ENCODE measurements at regions not wholly inside any gene's neighbourhood (a gene's known extent, or its start where the extent isn't known, plus 50 kb on each side); places are given as distances from the start of the nearest gene placed in this dataset.

DNA sequence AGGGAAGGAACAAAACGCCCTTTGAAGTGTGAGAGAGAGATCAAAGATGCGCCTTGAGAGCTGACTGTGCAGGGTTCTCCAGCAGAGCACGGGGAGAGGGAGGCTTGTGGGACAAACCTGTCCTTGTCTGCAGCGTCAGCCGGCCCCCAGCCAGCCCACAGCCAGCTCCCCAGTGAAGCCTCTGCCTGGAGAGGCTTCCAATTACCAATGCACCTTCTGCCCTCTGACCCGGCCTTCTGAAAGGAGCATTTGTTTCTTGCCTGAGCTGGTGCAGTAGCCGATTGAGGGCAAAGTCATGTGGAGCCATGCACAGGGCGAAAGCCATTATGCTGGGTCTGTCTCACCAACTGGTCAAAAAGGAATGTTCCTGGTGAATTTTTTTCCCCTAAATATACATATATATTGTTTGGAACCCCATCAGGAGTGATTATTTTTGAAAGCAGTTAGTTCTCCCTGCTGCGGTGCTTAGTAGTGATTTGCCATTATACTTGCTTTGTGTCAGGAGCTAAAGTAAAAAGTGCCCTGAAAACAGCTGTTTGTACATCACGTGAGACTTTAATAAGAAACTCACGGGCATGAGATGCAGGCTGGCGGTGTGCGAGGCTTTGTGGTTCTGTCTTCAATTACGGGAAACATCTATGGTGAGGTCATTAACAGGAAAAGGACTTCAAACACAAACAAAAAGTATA, 268.6 kb downstream of the KLF6 start:
- TF ChIP-seq, protein P1, sequence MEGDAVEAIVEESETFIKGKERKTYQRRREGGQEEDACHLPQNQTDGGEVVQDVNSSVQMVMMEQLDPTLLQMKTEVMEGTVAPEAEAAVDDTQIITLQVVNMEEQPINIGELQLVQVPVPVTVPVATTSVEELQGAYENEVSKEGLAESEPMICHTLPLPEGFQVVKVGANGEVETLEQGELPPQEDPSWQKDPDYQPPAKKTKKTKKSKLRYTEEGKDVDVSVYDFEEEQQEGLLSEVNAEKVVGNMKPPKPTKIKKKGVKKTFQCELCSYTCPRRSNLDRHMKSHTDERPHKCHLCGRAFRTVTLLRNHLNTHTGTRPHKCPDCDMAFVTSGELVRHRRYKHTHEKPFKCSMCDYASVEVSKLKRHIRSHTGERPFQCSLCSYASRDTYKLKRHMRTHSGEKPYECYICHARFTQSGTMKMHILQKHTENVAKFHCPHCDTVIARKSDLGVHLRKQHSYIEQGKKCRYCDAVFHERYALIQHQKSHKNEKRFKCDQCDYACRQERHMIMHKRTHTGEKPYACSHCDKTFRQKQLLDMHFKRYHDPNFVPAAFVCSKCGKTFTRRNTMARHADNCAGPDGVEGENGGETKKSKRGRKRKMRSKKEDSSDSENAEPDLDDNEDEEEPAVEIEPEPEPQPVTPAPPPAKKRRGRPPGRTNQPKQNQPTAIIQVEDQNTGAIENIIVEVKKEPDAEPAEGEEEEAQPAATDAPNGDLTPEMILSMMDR (IDR thresholded peaks at IDR 0.05), result no peak
- no peak for TF ChIP-seq POLR2A (IDR thresholded peaks at IDR 0.05)

Measured in stomach (tissue), 4 donors.